Hepatic stellate cell (primary cell): ENCODE measurements at regions not wholly inside any gene's neighbourhood (a gene's known extent, or its start where the extent isn't known, plus 50 kb on each side); places are given as distances from the start of the nearest gene placed in this dataset.

Experiments used
- DNase-seq: peaks from one replicate; pipeline ENCODE4 v3.0.0; 2011; ENCODE audit warnings: low spot score

DNA sequence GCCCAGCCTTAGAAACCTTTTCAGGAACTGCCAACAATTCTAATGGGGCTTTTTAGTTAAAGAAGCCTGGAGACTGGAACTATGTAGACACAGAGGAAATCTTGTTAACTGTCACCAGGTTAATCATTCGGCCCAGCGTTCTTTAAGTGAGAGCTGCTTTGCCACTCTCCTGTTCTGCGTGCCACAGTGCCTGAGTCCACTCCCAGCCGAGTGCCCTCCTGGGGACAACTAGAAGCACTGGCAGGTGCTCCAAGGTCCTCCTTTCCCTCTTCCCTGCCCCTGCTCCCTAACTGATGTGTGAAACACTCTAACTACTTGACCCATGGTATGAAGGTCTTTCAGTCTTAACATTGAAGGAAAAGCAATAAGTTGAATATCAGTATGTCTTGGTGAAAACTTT, 151.2 kb upstream of the TLL1 start:
- no peak for DNase-seq

DNA sequence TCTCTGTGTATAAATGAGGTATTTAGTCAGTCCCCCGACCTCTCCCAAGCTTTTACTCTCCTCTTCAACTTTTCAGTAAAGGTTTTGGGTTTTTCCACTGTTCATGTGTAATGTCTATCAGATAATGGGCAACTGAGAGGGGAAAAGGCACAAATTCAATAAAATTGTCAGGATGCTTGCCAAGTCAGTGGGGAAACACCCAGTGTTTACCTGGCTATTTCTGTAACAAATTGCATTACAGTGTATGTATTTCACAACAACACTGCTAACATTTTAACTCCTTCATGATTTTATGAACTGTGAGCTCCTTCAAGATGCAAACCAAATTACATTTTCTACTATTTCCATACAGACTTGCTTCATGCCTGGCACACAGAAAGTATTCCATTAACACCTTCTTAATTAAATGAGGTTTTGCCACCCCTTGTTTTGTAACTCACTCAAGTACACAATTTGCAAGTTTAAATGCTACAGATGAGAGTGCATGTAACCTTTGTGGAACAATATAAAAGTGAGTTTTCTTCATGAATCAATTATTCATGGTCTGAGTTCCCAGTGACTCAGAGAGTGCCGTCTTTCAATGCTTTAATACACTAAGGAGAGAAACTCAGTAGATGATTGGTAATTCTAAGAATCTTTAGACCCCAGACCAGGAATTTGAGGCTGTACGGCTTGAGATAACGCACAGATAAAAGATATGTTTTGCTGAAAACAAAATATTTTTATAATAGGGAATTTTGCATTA, 149.8 kb upstream of the TLL1 start:
- no peak for DNase-seq

DNA sequence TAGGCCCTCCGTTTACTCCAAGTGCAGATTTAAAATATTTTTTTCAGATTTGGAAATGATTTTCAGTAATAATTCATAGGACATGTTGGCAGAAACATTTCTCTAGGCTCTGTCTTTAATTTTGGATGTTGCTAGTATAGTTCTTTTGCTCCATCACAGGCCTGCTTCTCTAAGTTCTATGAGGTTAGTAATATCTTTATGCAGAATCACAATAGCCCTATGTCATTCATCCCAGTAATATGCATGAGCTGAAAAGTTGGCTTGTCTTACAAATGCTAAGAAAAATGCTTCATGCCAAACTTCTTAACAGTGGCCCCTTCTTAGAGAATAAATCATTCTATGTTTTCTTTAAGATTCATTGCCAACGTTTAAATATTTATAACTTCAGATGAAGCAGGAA, 148.3 kb upstream of the TLL1 start:
- no peak for DNase-seq

DNA sequence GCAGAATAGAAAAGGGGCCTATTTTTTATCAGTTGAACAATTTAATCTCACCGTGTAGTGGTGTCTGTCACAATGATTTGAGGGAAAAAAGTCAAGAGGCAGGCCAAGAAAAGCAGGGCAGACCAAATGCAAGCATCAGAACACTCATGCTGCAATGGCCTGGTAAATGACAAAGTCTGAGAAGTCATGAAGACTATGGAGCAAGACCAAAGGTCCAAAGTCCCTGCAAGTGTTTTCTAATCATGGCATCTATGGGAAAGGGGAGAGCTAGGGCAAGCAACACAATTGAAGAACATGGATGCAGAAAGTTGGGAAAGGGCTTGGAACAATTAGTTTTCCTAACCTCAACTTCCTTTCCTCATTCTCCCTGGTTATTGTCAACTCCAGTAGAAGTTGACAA, 147.7 kb upstream of the TLL1 start:
- DNase-seq, result no peak

DNA sequence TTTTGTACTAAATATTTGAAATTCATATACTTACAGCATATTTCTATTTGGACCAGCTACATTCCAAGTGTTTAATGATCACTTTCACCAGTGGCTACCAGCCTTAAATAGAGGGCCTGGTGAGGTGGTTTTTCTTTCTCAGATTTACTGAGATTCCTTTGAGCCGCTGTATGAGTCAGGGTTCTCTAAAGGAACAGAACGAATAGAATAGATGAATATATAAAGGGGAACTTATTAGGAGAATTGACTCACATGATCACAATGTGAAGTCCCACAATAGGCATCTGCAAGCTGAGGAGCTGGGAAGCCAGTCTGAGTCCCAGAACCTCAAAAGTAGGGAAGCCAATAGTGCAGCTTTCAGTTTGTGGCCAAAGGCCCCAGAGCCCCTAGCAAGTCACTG, 146.2 kb upstream of the TLL1 start:
- no peak for DNase-seq

DNA sequence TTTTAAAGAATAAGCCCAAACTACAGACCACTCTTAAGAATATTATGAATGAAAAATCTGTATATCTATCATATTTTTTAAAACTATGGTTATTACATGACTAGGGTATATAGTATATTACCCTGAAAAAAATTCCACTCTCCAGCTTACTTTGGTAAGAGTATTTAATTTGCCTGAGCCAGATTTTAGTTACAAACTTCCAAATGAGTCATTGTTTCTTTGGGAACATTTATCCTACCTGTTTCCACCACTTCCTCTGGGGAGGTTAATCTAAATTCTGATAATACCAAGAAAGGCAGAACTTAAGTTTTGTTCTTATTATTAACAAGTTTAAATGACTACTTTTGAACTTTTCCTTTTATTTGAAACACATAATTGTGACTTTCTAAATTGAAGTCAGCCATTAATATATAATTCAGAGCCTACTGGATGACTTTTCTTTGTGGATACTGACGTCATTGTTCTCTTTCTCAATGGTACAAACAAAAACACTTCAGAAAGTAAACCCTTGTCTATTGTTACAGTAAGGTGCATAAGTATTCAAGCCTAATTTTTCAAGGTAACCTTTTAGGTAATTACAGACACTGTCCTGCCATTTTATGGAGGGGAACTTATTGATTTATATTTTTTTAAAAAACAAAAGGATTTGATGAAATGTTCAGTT, 135.6 kb upstream of the TLL1 start:
- no peak for DNase-seq

DNA sequence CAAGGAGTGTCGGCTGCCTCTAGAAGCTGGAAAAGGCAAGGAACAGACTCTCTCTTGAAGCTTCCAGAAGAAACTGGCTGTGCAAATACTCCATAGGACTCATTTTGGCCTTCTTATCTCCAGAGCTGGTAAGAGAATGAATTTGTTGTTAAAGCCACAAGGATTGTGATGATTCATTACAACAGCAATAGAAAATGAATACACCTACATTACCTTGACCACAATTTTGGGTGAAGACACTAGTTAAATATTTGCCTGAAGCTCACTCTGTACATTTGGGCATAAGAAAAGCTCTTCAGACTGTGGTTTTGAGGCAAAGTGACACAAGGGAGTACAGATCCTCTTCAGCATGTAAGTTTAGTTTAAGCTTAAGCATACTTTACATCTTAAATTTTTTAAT, 134.5 kb upstream of the TLL1 start:
- no peak for DNase-seq

DNA sequence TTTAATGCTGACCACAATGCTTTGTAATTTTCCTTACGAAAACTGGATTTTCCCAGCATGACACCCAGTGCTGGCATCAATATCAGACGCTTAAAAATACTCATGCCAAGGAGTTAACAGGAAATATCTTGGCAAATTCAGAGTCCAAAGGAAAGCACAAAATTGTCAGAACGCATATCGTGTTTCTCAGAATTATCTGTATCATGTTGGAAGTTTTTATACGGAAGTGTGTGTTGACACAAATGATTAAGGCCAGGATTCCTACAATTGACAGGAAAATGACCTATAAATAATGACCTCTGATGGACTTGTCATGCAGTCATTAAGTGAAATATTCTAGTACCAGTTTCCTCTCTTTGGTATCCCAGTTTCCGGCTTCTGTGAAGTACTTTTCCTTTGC, 132.1 kb upstream of the TLL1 start:
- no peak for DNase-seq

DNA sequence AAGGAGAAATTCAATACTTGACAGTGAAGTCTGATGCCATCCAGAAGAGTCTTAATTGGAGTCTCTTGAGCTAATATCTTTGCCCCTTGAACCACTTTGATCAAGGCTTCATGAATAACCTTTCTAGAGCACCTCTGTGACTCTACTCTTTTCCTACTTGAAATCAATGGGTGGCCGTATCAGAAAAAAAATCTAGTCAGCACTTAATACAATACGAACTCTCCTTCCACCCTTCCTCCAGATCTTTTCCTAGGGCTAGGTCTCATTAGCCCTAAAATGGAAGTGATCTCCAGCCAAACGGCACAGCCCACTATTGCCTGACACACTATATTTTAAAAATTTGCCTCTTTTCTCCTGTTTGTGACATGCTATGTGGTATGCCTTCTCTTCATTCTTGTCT, 129.6 kb upstream of the TLL1 start:
- no peak for DNase-seq

DNA sequence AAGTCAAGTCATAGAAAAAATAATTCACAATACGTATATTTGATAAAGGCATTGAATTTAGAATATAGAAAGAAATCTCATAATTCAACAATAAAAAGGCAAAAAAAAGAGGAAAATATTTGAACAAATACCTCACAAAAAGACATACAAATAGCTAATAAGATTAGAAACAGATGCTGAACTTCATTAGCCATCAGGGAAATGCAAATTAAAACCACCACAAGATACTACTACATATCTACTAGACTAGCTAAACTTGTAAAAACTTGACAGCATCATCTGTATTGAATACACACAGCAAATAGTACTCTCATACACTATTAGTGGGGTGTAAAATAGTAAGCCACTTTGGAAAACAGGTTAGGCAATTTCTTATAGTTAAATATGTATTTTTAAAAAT, 128.7 kb upstream of the TLL1 start:
- no peak for DNase-seq

DNA sequence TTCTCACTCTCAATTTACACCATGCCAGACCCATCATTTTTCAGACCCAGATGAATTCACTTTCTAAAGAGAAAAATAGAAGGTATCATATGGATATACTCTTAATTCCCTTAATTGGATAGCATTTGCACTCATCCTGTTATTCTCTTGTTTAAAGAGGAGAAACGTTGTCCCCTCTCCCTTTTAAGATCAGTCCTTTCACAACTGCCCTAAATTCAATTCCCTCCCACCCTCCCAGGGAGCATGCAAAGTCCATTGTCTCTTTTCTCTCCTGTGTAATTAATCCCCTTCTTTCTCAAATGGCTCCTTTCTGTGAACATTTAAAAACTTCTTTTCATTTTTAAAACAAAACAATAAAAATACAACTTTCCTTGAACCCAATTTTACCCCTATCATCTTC, 124.7 kb upstream of the TLL1 start:
- DNase-seq, result no peak

DNA sequence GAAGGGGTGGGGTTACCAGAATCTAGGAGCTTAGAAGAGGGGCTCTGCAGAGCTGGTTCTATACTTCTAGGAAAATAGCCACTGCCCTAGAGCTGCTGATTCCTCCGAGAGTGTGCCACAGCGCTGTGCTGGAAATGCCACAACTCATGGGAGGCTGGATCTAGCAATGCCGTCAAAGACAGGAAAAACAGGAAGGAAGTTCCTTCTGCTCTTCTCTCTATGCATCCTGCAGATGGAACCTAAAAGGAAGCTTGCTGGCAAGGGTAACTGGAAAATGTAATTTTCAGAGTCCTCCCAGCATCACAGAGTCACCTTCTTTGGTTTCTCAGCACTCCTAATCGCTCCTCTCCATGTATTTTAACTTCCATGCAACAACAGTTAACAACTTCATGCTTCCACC, 121.2 kb upstream of the TLL1 start:
- no peak for DNase-seq

DNA sequence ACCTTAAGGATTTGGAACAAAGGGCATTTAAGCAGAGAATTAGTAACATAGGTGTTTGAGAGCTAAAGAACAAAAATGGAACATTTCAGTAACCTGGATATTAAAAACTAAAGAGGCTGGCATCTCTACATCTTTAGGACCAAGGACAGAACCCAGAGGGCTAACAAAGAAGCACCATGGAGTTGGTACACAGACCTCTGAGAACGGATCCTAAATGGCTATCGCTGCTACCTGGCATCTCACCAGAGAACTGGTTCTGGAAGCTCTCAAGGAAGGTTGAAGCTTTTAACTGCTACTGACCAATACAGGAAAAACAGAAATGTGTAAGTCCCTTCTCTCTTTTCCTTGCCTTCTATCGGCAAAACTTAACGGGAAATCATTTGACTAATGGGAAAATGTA, 118.4 kb upstream of the TLL1 start:
- no peak for DNase-seq

DNA sequence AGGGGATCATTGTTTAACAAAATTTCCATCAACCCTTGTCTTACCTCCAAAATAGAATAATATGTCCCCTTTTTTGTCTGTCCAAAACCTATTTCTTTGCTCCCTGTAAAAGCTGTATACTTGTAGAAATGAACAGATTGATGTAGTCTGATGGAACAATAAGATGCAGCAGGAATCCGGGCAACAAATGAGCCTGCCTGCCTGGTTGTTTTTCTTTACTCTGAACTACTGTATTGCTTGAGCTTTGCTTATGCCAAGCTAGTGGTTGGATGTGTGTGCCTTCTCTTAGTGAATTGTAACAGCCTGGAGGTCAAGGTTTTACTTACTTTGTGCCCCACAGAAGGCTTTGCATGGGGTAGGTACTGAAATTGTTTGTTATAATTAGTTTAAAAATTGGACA, 116.2 kb upstream of the TLL1 start:
- DNase-seq, result no peak

DNA sequence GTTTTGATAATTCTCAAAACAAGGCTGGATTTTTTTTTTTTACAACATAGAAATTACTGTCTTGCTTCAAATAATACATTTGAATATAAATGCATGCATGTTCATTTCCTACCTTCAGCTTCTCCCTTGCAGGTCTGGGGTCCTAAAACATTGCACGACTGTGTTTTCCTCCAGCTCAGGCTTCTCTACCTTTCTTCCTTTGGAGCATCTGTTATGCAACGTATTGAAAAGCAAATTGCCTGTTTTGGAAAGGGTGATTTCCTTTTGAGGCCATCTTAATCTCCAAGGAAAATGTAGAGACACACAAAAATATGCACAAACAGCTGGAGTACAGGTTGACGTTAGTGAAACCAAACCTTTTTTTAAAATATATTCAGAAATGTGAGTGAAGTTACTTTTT, 115.6 kb upstream of the TLL1 start:
- DNase-seq, result no peak

DNA sequence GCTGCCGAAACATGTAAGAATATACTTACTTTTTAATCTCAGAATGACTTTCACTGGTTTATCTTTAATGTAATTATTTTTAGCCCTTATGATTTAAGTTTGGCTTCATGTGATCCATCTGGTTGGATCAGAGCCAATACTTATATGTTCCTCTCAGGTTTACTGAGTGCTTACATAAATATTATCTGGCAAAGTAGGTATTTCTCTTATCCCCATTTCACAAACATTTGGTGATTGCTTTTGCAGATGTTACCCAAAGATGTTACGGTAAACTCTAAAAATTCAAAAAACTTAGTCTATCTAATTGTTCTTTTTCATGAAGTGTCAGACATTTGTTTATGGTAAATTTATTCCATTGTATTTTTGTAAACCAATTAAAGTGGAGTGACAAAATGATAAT, 115.0 kb upstream of the TLL1 start:
- DNase-seq, result no peak

DNA sequence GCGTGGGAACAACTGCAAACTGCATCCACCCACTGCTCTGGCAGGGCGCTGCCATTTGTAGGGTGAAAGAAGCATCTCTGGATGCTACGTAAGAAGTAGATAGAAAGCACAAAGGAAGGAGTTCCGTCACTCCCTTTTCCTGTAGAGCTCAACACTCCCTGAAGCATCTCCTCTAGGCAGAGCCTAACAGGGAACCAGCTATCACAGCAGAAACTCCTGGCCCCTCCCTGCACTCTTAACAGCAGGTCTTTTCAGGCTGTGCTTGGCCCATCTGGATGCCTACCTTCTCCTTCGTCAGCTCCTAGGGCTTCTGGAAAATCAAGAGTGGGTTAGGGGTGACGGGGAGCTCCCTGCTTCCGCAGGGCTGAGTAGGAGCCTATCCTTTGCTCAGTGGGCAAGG, 112.9 kb upstream of the TLL1 start:
- DNase-seq, result no peak

DNA sequence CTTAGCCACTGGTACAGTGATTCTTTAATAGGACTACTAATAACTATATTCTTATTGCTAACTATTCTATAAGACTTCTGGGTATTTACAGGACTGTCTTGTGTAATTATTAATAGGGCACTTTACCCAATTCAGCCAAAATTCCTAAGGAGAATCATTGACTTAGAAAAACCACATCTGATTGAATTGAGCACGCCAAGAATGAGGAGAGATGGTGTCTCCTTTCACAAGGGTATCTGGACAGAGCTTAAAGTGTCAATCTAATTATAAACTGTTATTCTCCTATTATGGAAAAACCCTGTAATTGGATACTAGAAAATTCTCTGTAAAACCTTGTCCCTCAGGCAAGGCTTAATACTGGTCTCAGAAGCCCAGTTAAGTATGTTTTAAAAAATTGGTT, 111.1 kb upstream of the TLL1 start:
- no peak for DNase-seq

DNA sequence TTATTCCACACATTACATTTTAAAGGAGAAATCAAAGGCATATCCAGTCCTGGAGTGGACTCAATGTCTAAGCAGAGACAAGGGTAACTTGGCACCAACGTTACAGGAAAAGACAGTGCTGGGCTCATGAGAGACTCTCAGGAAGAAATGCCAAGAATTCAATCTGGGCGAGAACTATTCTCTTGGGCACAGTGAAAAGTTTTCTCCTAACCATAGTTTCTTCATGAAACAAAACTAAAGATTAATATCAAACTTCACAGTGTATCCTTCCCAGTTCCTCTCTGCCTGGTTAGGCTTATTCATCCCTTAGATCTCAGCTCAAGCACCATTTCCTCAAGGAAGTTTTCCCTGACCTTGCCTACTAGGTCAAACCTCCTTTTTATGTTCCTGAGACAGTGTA, 109.4 kb upstream of the TLL1 start:
- no peak for DNase-seq

DNA sequence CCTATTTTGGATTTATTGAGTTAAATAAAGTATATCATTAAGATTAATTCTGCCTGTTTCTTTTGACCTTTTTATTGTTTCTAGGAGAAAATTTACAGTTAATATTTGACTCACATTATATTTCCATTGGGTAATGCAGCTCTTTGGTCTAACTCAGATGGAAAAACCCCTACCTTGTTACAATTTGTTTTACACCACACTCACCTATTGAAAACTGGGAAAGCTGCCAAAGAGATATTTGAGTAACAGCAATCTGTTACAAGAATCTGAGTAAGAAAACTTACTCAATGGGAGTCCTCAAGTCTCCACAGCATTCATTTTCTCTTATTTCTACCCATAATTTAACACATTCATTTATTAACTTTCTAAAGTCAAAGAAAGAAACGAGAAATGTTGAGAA, 108.0 kb upstream of the TLL1 start:
- DNase-seq, result no peak

DNA sequence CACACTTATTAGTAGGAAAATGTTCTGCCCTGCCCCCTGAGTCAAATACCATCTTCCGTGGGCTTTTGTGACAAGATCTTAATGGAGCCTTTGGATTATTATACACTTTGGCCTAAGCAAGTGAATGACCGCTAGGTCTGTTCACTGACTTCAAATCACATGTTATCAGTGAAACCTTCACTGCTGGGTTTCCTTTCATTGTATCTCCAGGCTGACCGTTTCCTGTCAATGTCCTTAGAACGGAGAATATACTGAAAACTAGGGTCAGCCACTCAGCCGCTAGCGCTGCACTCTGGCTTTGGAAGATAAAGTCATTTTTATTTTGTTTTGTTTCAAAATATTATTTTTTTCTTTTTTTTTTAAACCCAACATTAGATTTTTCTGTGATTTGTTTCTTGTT, 107.0 kb upstream of the TLL1 start:
- DNase-seq, result no peak

DNA sequence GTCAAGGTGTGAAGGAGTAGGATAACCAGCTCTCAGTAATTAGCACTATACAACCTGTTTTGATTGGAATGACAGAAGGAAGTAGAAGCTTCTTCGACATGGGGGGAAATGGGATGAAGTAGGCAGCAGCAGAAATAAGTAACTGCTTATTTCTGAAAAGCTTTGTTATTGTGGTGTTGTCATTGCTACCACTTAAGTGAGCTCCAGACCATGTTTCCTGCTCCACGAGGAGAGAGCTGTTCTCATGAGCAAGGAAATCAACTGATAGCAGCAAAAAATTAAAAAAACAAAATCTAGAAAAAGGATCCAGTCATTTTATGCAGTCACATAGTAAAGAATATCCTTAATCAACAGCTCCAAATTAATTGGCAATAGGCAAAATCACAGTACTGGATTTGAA, 106.1 kb upstream of the TLL1 start:
- no peak for DNase-seq

DNA sequence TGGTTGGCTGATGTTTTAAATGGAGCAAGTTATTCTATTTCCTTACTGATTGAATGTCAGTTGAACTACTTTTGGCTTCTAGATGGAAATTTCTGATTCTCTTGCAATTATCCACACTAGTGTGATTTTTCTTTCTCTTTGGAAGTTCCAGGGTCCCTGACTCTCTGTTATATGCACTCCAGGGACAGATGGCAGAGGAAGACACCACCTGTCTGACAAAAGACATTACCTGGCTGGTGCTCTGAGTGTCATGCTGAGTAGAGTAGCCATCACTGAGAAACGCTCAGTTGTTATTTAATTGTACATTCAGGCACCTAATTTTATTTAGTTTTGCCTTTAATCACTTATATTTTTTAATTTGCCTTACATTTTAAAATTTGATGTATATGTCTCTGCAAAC, 105.4 kb upstream of the TLL1 start:
- no peak for DNase-seq

DNA sequence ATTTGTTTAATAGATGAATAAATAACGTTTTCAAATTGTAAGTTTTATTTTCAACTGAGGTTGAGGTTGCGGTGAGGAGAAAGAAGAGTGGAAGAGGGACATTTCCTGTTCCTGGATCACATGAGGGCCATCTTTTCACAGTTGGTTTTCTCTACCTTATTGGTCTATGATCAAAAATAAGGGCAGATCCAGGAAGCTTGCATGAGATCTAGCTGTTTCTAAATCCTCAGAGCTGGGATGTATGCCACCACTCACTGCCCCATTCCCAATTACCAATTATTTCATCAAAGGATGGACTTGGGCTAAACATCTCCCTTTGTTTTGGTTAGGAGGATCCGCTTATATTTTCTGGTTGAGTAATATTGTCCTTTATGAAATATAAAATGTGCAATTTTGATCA, 104.8 kb upstream of the TLL1 start:
- DNase-seq, result no peak
